GM18858 (cell line): ENCODE measurements at regions not wholly inside any gene's neighbourhood (a gene's known extent, or its start where the extent isn't known, plus 50 kb on each side); places are given as distances from the start of the nearest gene placed in this dataset.
"Not testable (repeated sequence)": the region's sequence is repeated elsewhere in the genome, so short reads cannot be mapped to it uniquely, and the experiment has no call there.

Experiments used
- ATAC-seq: cut with Tn5 transposase; IDR thresholded peaks from one replicate; pipeline ENCODE4 v1.9.1; 2021; ENCODE audit not compliant: unreplicated experiment

DNA sequence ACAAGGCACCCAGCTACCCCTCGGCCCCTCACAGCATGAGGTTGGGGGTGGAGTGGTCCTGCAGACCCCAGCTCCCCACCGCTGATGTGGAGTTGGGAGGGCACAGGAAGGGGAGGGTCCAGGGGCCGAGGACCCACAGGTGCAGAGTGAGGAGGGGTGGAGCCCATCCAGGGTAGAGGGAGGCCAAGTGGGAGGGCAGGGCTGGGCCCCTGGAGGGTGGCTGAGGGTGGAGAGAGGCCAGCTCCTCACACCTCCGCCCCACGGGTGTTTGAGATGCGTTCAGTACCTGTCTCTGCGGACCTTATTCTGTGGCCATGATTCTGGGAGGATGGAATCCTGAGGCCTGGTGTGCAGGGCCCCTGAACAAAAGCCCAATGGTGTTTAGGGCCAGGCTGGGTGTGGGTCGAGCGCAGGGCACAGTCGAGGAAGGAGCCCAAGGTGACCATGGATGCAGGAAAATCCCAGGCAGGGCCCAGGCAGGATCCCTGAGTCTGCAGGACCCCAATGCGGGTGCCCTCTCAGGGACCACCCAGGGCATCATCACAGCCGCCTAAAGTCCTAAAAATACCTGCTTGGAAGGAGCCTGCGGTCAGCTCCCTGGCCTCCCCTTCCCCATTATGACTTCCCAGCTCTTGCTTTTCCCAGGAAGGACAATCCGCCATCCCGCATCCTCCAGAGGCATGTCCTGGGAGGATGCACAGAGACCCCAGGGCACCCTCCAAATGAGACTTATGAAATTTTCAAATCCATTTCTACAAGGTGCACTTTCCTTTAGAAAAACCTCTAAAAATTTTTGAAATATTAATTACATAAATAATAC is 377.1 kb upstream of the SFSWAP start:
- ATAC-seq = no peak

DNA sequence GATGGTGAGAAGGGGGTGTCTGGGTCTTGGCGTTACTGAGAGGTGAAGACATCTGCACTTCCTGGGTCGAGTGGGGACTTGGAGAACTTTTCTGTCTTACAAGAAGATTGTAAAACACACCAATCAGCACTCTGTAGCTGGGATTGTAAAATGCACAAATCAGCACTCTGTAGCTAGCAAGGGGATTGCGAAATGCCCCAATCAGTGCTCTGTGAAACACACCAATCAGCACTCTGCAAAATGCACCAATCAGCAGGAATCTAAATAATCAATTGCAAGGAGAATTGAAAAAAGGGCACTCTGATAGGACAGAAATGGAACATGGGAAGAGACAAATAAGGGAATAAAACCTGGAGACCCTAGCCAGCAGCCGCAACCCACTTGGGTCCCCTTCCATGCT is 376.1 kb upstream of the SFSWAP start:
- no peak for ATAC-seq

DNA sequence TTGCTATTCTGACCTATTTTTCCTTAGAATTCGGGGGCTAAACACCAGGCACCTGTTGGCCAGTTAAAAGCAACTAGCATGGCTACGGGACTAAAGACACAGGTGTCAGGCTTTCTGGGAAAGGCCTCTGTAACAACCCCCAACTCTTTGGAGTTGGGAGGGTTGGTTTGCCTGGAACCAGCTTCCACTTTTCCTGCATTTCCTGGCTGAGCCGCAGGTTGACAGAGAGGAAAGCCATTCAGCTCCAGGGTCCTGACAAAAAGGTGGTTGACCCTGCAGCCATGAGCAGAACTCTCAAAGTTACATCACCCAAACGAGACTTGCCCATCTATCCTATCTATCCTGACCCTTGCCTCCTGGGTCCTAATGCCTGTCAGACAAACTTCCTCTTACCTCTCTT is 375.4 kb upstream of the SFSWAP start:
- ATAC-seq = no peak

DNA sequence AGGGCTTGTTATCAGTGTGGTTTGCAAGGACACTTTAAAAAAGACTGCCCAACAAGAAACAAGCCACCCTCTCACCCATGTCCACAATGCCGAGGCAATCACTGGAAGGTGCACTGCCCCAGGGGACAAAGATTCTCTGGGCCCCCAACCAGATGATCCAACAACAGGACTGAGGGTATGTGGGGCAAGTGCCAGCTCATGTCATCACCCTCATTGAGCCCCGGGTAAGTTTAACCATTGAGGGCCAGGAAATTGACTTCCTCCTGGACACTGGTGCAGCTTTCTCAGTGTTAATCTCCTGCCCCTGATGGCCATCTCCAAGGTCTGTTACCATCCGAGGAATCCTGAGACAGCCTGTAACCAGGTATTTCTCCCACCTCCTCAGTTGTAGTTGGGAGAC is 373.0 kb upstream of the SFSWAP start:
- ATAC-seq = not testable (repeated sequence)

DNA sequence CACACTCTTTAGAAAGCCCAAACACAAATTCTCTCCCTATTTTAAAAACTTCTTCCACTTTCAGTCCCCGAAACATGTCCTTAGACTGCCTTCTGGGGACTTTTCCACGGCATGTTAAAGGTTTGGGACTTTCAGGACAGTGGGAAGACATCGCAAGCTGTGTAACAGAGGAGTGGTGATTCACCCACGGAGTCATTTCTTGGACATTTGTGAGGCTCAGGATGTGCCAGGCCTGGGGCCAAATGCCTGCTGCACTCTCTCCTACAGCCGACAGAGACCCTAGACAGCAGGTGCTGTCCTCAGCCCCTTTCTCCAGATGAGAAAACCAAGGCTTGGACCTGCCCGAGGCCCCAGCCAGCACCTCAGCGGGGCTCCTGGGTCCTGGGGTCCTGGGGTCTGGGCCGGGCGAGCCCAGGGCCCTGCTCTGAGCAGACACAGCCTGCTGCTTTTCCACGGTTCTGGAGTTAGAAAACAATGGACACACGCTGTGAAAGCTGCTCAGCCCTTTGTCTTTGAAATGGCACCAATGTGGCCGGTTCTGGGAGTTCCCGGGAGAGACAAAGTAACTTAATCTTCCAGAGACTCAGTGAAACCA is 370.2 kb upstream of the SFSWAP start:
- no peak for ATAC-seq

DNA sequence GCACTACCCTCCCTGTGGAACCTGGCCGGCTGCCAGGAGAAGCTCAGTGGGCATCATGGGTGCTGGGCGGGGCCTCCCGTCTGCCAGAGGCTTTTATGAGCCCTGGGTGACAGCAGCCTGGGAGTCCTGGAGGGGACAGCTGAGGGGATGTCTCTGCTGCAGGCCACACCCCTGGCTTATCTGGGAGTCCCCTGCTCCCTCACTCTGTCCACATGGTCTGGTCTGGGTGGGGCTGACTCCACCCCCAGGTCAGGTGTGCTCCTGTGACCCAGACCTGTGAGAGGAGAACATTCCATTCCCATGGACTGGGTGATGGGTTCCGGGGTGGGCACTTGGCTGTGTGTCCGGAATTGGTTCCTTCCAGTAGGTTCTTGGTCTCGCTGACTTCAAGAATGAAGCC is 369.3 kb upstream of the SFSWAP start:
- ATAC-seq = not testable (repeated sequence)

DNA sequence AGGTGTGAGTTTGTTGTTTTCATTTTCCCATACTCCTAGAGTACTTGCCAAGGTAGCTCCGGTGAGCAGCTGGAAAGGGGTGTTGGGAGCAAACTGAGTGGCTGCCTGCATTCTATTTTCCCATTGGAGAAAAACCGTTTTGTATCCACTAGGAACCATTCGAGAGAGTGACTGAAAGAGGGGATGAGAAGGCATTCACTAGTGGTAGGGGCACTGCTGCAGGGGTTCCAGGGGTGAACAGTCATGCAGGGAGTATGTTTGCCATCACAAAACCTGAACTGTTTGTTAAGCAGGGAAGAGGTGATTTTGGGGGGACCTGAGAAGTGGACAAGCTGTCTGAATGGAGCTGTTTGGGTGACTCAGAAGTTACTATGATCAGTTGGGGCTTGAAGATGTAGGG is 367.5 kb upstream of the SFSWAP start:
- not testable (repeated sequence) for ATAC-seq

DNA sequence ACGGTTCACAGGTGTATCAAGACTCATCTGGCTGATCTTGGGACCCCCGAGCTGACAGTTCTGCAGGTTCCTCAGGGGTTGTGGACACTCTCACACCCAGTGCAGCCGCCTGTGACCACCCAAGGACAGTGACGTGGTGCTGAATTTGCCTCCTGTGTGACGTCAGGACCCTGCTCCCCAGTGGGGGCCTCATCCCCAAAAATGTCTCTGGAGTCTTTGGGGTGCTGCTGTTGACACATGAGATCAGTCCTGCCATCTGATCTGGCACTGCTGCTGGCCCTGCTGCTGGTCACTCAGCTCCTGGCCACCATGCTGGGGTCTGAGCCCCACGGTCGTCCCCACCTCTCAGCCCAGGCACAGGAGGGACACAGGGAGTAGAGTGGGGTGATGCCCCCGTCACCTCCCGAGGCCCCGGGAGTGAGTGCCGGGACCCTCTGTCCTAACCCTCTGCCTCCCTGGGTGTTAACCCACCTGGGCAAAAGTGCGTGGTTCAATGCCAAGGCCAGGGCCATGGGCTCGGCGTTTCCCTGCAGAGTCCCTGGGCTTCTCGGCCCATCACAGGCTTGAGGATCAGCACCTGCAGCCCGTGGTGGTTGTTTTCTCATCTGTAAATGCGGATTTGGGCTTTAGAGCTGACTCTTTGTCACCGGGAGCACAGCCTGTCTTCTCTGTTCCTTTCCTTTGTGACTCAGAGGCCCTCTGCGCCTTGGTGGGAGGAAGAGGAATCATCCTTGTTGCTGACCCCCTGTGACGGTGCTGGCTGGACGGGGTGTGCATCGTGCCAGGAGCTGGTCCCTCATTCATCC is 366.0 kb upstream of the SFSWAP start:
- not testable (repeated sequence) for ATAC-seq

DNA sequence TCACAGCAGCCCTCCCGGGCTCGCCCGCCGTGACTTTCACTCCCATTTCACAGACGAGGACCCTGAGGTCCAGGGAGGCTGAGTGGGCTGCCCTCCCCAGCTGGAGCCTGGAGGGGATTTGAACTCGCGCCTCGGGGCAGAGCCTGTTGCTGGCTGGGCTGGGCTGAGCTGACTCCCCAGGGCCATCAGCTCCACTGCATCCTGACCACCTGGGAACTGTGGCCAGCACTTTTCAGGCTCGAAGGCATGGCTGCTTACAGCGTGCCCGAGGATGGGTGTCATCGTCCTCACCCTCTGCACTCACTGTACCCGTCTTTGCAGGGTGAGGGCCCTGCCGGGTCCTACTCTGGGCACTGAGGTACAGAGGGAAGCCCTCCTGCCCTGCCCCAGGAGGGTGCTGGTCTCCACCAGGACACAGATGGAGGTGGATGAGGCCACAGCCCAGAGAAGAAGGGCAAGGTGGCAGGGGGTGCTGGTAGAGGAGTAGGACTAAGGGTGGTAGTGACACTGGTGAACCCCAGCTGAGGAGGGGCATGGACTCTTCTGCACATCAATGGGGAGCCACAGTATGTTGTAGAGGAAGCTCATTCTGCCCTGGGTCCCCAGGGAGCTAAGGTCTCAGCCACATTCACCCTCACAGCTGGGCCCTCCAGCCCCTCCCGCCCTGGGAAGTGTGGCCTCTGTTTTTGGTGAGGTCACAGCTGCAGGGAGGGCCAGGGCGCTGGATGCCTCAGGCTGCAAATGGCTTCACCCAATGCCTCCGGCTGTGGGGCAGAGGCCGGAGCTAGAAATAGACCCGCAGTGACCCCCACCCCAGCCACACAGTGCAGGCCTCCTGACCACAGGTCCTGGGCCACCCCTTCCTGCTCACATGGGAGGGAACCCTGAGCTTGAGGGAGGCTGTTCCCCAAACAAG is 365.1 kb upstream of the SFSWAP start:
- ATAC-seq = no peak

DNA sequence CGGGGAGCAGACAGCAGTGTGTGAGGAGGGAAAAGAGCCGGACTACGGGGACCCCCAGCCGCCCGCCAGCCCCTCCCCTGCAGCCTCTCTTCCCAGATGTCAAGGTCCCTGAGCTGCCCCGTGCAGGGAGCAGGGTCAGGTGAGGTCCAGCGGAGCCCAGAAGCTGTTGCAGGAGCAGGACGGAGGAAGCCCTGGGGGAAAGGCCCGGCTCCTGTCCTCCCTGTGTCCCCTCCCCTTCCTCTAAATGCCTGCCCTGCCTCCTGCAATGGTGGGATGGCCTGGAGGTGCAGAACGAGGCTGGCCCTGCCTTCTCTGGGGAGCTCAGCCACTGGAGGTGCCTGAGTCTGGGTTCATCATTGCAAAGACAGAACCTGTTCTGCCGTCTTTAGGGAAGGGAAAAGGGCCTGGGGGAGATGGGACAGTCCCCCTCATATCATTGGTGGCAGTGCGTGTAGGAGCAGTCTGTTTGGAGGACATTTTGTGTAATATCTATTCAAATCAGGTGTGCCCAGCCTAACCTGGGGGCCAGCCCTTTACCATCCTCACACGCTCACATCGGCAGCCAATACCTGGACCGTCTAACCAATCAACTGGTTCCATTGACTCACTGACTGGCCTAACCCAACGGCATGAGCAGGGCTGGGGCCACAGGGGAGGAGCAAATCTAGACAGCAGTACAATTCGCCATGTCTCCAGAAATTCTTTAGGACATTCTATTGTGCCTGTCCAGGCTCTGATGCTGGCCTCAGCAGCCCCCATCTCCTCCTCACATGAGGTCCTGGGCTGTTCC is 364.1 kb upstream of the SFSWAP start:
- ATAC-seq = no peak

DNA sequence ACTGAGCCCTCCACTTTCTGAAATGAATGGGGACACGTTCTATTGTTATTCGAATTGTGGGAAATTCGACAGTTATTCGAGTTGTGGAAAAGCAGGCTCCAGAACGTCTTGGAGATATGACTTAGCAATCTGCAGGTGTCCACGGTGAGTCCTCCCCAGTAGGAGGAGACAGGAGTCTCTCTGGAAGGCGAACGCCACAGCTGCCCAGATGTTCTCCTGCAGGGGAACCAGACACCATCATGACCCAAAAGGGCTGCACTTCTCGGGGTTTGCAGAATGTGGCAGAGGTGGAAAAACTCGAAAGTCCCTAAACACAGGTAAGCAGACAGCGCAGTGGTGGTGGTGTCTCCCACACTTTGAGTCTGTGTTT is 363.6 kb upstream of the SFSWAP start:
- ATAC-seq = no peak

DNA sequence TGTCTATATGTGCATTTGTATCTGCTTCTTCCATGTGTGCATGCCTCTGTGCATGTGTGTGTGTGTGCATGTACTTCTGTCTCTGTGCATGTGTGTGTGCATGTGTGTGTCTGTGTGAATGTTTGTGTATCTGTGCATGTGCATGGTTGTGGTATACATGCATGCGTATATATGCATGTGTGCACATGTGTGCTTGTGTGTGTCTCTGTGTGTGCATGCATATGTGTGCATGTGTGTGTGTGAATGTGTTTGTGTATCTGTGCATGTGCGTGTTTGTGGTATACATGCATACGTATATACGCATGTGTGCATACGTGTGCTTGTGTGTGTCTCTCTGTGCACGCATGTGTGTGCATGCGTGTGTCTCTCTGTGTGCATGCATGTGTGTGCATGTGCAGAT is 363.2 kb upstream of the SFSWAP start:
- ATAC-seq = no peak

DNA sequence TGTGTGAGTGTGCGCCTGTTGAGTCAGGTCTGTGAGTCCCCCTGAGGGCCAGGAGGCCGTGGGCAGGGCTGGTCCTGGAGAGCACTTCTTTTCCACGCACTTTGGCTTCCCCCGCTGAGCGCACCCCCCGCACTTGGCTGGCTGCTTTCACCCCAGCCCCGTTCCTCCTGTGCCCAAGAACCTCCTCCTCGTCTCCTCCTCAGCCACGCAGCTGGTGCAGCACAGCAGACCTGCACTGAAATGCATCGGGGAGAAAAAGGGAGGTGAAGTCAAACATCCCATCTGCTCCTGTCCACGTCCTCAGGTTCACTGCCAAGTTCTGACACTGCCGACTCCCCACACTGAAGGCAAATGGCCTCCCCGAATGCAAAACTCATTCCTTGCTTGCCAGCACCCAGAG is 362.7 kb upstream of the SFSWAP start:
- ATAC-seq = no peak

DNA sequence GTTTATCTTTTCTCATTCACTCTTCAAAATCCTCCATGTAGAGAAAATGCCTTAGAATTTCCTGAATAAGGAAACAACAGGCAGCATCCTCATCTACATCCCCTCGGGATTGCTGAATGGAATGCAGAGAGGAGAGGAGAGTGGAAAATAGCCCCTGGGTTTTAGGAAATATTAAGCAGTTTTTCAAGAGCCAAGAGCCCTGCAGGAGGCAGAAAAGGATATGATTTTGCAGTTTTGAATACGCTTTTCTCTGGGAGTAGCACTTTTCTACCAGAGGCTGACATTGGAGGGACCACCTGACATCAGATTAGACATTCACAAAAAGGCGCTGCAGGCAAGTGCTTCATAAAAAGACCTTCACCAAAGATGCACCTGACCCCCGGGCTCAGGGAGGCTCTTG is 362.2 kb upstream of the SFSWAP start:
- ATAC-seq = no peak

DNA sequence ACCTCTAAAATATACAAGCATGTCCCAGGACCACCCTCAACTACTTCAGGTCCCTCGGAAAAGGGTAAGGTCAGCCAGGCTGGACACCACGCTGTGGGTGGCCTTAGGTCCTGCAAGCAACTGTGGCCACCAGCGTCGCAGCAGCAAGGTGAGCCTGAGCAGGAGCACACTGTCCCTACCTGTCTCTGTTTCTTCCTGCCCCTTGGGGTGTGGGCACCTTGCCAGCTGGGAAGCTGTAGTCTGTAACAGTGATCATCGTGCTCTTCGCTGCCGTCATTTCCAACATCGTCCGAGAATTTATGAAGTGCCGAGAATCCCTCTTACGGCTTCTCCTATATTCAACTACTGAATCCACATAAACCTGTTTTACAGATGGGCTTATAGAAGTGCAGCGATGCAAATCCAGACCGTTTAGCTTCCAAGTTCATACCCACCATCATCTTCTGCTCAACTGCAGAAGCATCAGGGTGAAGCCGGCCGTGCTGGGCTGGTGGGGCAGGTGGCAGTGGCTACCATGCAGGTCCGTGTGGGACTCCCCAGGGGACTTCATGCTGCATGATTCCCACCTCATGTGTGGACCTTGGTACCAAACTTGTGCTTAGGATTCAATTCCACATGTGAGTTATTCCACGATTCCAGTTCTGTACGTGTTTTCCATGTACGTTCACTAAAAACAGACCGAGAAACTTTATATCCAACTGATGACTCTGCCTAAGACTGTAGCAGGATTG is 361.3 kb upstream of the SFSWAP start:
- no peak for ATAC-seq

DNA sequence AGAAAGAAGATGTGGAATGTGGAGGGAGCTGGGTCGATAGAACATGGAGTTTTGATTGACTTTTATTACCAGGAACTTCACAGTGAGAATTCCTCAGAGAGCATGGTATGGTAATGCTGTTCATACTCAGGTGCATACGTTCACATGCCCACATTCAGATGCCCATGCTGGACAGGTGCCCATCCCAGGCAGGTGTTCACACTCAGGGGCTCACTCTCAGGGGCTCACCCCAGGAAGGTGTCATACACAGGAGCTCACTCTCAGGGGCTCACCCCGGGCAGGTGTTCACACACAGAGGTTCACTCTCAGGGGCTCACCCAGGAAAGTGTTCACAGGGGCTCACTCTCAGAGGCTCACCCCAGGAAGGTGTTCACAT is 360.0 kb upstream of the SFSWAP start:
- ATAC-seq = no peak

DNA sequence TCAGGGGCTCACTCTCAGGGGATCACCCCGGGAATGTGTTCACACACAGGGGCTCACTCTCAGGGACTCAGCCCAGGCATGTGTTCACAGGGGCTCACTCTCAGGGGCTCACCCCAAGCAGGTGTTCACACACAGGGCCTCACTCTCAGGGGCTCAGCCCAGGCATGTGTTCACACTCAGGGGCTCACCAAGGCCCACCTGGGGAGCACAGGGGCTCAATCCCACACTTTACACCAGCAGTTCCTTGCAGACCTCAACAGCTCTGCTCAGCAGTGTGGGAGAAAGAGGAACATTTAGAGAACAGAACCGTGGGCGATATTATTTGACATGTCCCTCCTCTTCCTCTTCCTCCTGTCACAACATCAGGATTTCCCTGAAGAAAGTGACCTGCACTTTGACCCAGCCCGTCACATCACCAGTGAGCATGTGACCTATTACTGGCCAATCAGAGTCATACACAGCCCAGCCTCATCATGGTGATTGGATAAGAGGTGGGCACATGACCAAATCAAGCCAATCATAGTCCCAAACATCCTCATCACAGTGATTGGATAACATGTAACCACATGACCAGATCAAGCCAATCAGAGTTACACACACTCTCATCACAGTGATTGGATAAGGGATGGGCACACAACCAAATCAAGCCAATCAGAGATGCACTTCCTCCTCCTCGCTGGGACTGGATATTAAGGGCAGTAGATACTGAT is 359.4 kb upstream of the SFSWAP start:
- ATAC-seq = no peak

DNA sequence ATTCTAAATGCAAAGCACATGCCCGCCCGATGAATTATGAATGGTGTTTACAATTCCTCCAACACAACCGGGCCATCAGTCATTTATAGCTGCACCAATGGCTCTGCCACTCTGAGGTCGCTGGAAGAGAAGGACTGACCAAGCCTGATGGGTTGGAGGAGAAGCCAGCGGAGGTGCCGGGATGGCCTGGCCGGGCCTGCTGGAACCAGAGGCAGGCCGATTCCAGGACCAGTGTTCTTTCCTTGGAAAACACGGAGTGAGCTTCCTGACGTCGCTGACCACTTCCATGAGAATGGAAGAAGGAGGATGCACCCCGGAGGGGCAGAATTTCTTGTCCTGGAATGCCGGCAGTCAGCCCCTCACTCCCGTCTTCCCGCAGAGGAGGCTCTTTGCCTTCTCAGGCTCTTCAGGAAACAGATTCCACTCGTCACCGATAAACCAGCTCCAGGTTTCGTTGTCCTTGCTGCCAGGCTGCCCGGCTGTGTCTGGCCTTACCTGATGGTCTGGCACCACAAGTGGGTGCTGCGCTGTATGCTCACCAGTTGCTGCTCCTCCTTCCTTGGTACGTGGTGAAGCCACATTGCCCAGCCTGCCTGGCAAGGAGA is 358.5 kb upstream of the SFSWAP start:
- no peak for ATAC-seq

DNA sequence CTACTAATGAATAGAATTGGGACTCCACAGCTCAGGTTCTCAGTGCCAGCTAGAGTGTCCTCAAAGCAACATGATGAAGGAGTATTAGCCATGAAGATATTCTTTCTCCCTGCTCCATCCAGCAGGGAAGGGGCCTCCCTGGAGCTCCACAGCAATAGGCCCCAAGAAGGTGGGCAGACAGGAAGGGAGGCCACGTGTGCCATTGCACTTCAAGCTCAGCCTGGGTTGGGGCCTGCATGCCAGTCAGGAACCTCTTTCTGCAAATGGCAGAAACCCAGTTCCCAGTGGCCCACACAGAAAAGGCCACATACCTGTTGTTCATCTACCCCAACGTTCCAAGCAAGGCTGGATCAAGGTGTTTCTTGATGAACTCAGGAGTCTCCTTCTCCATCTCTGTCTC is 357.5 kb upstream of the SFSWAP start:
- ATAC-seq = no peak
